ENCODE measurements at regions not wholly inside any gene's neighbourhood (a gene's known extent, or its start where the extent isn't known, plus 50 kb on each side); places are given as distances from the start of the nearest gene placed in this dataset.

DNA sequence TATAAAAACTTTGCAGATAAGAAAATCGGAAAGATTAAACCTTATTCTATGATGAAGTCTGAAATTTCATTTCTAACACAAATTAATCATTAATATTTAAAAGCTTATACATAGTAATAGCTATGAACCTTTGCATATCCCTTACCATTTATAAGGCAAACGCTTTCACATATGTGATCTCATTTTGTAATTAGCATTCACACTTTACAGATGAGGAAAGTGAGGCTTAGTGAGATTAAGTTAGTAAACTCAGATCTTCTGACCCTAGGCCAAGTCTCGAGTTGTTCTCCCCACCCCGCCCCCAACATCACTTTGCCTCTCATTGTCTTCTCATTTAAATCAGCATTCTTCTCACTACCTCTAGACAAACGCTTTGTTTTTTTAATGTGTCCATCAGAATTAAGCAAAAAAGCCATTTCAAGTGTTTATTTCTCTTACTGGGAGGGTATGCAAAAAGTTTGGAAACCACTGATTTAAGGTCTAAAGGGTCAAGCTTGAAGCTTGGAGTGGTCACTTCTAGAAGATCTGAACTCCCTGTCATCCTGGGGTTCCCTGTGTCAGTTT, 172.9 kb upstream of the BCL6 start:
- Histone ChIP-seq H3K9me3 (ENCODE audit: control insufficient read depth in 2 of 3, insufficient read depth in 1 of 3, low read length in 3 of 3) (no peaks in the 10 kb centered on the region), H3K9ac (ENCODE audit: low read length in 3 of 3) (no peak overlapping the region), H3K27me3 (ENCODE audit: control insufficient read depth, insufficient read depth, low read length) (no peaks in the 10 kb centered on the region), H3K4me1 (ENCODE audit: control insufficient read depth in 2 of 3, insufficient read depth in 2 of 3, low read depth in 1 of 3, low read length in 3 of 3) (no peaks in the 10 kb centered on the region), H3K4me3 (ENCODE audit: low read length in 3 of 3) (no peak overlapping the region), H3K27ac (ENCODE audit: low read depth in 2 of 2, low read length in 2 of 2) (no peak overlapping the region), H3K36me3 (ENCODE audit: control insufficient read depth in 2 of 3, insufficient read depth in 3 of 3, low read length in 3 of 3) (no peaks in the 10 kb centered on the region)
- intact Hi-C loops (cut with DNase I) = no loop called here
- FAIRE-seq = no peak
- DNase-seq = no peak
- TF ChIP-seq, protein P1, sequence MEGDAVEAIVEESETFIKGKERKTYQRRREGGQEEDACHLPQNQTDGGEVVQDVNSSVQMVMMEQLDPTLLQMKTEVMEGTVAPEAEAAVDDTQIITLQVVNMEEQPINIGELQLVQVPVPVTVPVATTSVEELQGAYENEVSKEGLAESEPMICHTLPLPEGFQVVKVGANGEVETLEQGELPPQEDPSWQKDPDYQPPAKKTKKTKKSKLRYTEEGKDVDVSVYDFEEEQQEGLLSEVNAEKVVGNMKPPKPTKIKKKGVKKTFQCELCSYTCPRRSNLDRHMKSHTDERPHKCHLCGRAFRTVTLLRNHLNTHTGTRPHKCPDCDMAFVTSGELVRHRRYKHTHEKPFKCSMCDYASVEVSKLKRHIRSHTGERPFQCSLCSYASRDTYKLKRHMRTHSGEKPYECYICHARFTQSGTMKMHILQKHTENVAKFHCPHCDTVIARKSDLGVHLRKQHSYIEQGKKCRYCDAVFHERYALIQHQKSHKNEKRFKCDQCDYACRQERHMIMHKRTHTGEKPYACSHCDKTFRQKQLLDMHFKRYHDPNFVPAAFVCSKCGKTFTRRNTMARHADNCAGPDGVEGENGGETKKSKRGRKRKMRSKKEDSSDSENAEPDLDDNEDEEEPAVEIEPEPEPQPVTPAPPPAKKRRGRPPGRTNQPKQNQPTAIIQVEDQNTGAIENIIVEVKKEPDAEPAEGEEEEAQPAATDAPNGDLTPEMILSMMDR (IDR thresholded peaks at IDR 0.05; ENCODE audit: borderline replicate concordance, extremely low read depth, insufficient read depth) = no peak

DNA sequence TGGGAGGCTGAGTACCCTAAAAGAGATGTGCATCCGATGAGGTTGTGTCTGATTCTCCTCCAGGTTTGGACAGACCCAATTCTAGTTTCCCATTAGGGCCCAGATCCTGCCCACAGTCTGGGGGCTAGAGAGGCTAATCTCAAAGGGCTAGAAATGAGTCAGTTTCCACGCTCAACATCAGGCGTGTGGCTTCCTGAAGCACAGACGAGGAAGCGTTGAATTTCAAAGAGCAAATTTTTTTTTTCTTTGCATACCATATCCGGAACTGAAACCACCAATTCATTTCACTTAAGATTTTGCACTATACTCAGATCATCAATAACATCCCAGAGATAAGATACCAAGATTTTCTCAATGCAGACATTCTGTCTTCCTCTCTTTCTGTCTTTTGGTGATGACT, 173.8 kb upstream of the BCL6 start:
- TF ChIP-seq, protein P1 (IDR thresholded peaks at IDR 0.05; ENCODE audit: borderline replicate concordance, extremely low read depth, insufficient read depth) = no peak
- intact Hi-C loops (cut with DNase I) = no loop called here
- Histone ChIP-seq H3K4me3 (ENCODE audit: low read length in 3 of 3) (no peak overlapping the region), H3K27me3 (ENCODE audit: control insufficient read depth, insufficient read depth, low read length) (no peaks in the 10 kb centered on the region), H3K36me3 (ENCODE audit: control insufficient read depth in 2 of 3, insufficient read depth in 3 of 3, low read length in 3 of 3) (no peaks in the 10 kb centered on the region), H3K9me3 (ENCODE audit: control insufficient read depth in 2 of 3, insufficient read depth in 1 of 3, low read length in 3 of 3) (no peaks in the 10 kb centered on the region), H3K4me1 (ENCODE audit: control insufficient read depth in 2 of 3, insufficient read depth in 2 of 3, low read depth in 1 of 3, low read length in 3 of 3) (no peaks in the 10 kb centered on the region), H3K9ac (ENCODE audit: low read length in 3 of 3) (no peak overlapping the region), H3K27ac (ENCODE audit: low read depth in 2 of 2, low read length in 2 of 2) (no peak overlapping the region)
- no peak for DNase-seq
- FAIRE-seq = no peak

DNA sequence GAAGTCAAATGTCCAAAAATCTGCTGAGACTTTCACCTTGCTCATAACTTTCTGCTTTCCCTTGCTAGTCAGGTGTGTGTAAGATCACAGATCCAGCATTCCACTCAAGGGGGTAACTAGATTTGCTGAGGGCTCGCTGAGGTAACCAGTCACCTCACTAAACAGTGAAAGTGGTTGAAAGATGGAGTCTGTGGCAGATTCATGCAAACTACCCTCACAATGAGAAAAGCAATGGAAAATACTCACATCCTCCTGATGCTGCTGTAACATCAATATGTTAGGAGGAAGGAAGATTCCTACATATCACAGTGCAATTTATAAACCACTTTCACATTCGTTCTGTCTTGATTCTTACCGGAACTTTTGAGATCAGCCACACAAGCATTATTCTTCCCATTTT, 174.3 kb upstream of the BCL6 start:
- Histone ChIP-seq H3K9ac (ENCODE audit: low read length in 3 of 3) (no peak overlapping the region), H3K4me3 (ENCODE audit: low read length in 3 of 3) (no peak overlapping the region), H3K36me3 (ENCODE audit: control insufficient read depth in 2 of 3, insufficient read depth in 3 of 3, low read length in 3 of 3) (no peaks in the 10 kb centered on the region), H3K27me3 (ENCODE audit: control insufficient read depth, insufficient read depth, low read length) (no peaks in the 10 kb centered on the region), H3K9me3 (ENCODE audit: control insufficient read depth in 2 of 3, insufficient read depth in 1 of 3, low read length in 3 of 3) (no peaks in the 10 kb centered on the region), H3K27ac (ENCODE audit: low read depth in 2 of 2, low read length in 2 of 2) (no peak overlapping the region), H3K4me1 (ENCODE audit: control insufficient read depth in 2 of 3, insufficient read depth in 2 of 3, low read depth in 1 of 3, low read length in 3 of 3) (no peaks in the 10 kb centered on the region)
- no peak for DNase-seq
- no peak for FAIRE-seq
- intact Hi-C loops (cut with DNase I) = no loop called here
- TF ChIP-seq, protein P1 (IDR thresholded peaks at IDR 0.05; ENCODE audit: borderline replicate concordance, extremely low read depth, insufficient read depth) = no peak

GRCh38 chr3:187920030-187920429, 174.8 kb upstream of the BCL6 start:
- FAIRE-seq = no peak

More at GRCh38 chr3:187920030-187920429, 174.8 kb upstream of the BCL6 start:
- H3K9me3 ChIP-seq (ENCODE audit: control insufficient read depth in 2 of 3, insufficient read depth in 1 of 3, low read length in 3 of 3) = no peaks in the 10 kb centered on the region
- no peak overlapping the region for H3K9ac ChIP-seq (ENCODE audit: low read length in 3 of 3)
- H3K4me3 ChIP-seq (ENCODE audit: low read length in 3 of 3) = no peak overlapping the region
- no peak for DNase-seq
- H3K4me1 ChIP-seq (ENCODE audit: control insufficient read depth in 2 of 3, insufficient read depth in 2 of 3, low read depth in 1 of 3, low read length in 3 of 3) = no peaks in the 10 kb centered on the region
- TF ChIP-seq, protein P1 (IDR thresholded peaks at IDR 0.05; ENCODE audit: borderline replicate concordance, extremely low read depth, insufficient read depth) = no peak
- H3K27me3 ChIP-seq (ENCODE audit: control insufficient read depth, insufficient read depth, low read length) = no peaks in the 10 kb centered on the region
- no peak overlapping the region for H3K27ac ChIP-seq (ENCODE audit: low read depth in 2 of 2, low read length in 2 of 2)
- H3K36me3 ChIP-seq (ENCODE audit: control insufficient read depth in 2 of 3, insufficient read depth in 3 of 3, low read length in 3 of 3) = no peaks in the 10 kb centered on the region
- intact Hi-C loops (cut with DNase I) = no loop called here

Measured in kidney (tissue), 13 donors.